B cell (primary cell): ENCODE measurements at regions not wholly inside any gene's neighbourhood (a gene's known extent, or its start where the extent isn't known, plus 50 kb on each side); places are given as distances from the start of the nearest gene placed in this dataset.

Experiments used
- EZH2 ChIP-seq: IDR thresholded peaks from 2 replicates; pipeline ENCODE4 v1.6.1; 2012; ENCODE audit warnings: borderline replicate concordance, low read depth, mild to moderate bottlenecking, moderate library complexity, low read length; ENCODE audit not compliant: insufficient read depth, poor library complexity, severe bottlenecking
- TF ChIP-seq, protein P1 (sequence below): fragments of 200-600 bp; IDR thresholded peaks from one replicate; pipeline ENCODE4 v1.8.0; 2022; ENCODE audit warnings: antibody characterized with exemption, mild to moderate bottlenecking

- TF ChIP-seq, protein P1, sequence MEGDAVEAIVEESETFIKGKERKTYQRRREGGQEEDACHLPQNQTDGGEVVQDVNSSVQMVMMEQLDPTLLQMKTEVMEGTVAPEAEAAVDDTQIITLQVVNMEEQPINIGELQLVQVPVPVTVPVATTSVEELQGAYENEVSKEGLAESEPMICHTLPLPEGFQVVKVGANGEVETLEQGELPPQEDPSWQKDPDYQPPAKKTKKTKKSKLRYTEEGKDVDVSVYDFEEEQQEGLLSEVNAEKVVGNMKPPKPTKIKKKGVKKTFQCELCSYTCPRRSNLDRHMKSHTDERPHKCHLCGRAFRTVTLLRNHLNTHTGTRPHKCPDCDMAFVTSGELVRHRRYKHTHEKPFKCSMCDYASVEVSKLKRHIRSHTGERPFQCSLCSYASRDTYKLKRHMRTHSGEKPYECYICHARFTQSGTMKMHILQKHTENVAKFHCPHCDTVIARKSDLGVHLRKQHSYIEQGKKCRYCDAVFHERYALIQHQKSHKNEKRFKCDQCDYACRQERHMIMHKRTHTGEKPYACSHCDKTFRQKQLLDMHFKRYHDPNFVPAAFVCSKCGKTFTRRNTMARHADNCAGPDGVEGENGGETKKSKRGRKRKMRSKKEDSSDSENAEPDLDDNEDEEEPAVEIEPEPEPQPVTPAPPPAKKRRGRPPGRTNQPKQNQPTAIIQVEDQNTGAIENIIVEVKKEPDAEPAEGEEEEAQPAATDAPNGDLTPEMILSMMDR, result no peak
- TF ChIP-seq EZH2, result no peak
These were observed 343.3 kb downstream of the SETD4 start for GRCh38 chr21:35716876-35717565.
